AG04449 (cell line): ENCODE measurements at regions not wholly inside any gene's neighbourhood (a gene's known extent, or its start where the extent isn't known, plus 50 kb on each side); places are given as distances from the start of the nearest gene placed in this dataset.

ENCODE experiments used
- CTCF ChIA-PET: fragments of 350-600 bp; formaldehyde crosslinking; extraction: SDS; loops from one replicate; lab custom pipeline; 2021; ENCODE audit warnings: antibody characterized with exemption; lab: Yijun Ruan, JAX
- POLR2A ChIA-PET: fragments of 400-600, 350-600 bp; formaldehyde crosslinking; extraction: SDS; loops from one replicate; lab custom pipeline; 2020; ENCODE audit warnings: antibody characterized with exemption, inconsistent platforms; lab: Yijun Ruan, JAX
- DNase-seq: peaks from one replicate; pipeline ENCODE4 v3.0.0-alpha.2; 2010; ENCODE audit warnings: low read depth, low spot score
- H3K4me3 ChIP-seq: 2 replicates; pipeline ENCODE4 v1.5.1; 2011; ENCODE audit warnings: low read depth, mild to moderate bottlenecking, control low read depth, low read length
- CTCF ChIP-seq: IDR thresholded peaks from one replicate; pipeline ENCODE4 v1.5.1; 2011; ENCODE audit warnings: mild to moderate bottlenecking, moderate library complexity, low read length, control low read depth, inconsistent platforms; ENCODE audit not compliant: insufficient read depth; ENCODE audit errors: missing control alignments

GRCh38 chr5:67361932-67362729, 165.5 kb upstream of the CD180 start:
- POLR2A ChIA-PET: no interaction called here
- H3K4me3 ChIP-seq: no peak overlapping the region
- no peak for DNase-seq
- CTCF ChIA-PET: interaction anchor here (1.4 kb wide), 1 partner anchor 14 kb away, joined by 3 read pairs; no protein-coding TSS in a partner anchor
- no peak for TF ChIP-seq CTCF

GRCh38 chr5:67360047-67360446, 163.4 kb upstream of the CD180 start:
- no peak overlapping the region for H3K4me3 ChIP-seq
- POLR2A ChIA-PET: no interaction called here
- CTCF ChIA-PET: no interaction called here
- no peak for DNase-seq
- TF ChIP-seq CTCF: no peak

GRCh38 chr5:67358186-67358585, 161.6 kb upstream of the CD180 start:
- no peak overlapping the region for H3K4me3 ChIP-seq
- no peak for DNase-seq
- ChIA-PET CTCF (no interaction called here), POLR2A (no interaction called here)
- no peak for TF ChIP-seq CTCF

GRCh38 chr5:67355120-67355713, 158.6 kb upstream of the CD180 start:
- no peak for DNase-seq
- TF ChIP-seq CTCF: no peak
- CTCF ChIA-PET: no interaction called here
- no peak overlapping the region for H3K4me3 ChIP-seq
- POLR2A ChIA-PET: no interaction called here

GRCh38 chr5:67353500-67354450, 157.2 kb upstream of the CD180 start:
- no peak overlapping the region for H3K4me3 ChIP-seq
- TF ChIP-seq CTCF: no peak
- DNase-seq: no peak
- ChIA-PET POLR2A (no interaction called here), CTCF (no interaction called here)

GRCh38 chr5:67350618-67351201, 154.1 kb upstream of the CD180 start:
- H3K4me3 ChIP-seq: no peak overlapping the region
- no peak for TF ChIP-seq CTCF
- ChIA-PET CTCF (interaction anchor here (0.7 to 1.3 kb wide), 3 partner anchors 18 to 105 kb away, joined by 3 to 5 read pairs (median 4); no protein-coding TSS in a partner anchor), POLR2A (no interaction called here)
- no peak for DNase-seq
